Body of pancreas (tissue), 4 donors: ENCODE measurements at regions not wholly inside any gene's neighbourhood (a gene's known extent, or its start where the extent isn't known, plus 50 kb on each side); places are given as distances from the start of the nearest gene placed in this dataset.

ENCODE experiments used
- POLR2A ChIP-seq, 3 donors: fragments of 450-650 bp; IDR thresholded peaks; one replicate each; pipeline ENCODE4 v1.6.1; 2016; ENCODE audit warnings: antibody characterized with exemption in 3 of 3, mild to moderate bottlenecking in 2 of 3
- TF ChIP-seq, protein P1 (sequence below), 7 experiments: fragments of 450-650 bp in 4 of 7; fragments of 200-600 bp in 3 of 7; sonication (generic) in 3 of 7; IDR thresholded peaks; one replicate each; pipeline ENCODE4 v1.5.1; 2016 to 2019; ENCODE audit warnings: antibody characterized with exemption in 7 of 7

DNA sequence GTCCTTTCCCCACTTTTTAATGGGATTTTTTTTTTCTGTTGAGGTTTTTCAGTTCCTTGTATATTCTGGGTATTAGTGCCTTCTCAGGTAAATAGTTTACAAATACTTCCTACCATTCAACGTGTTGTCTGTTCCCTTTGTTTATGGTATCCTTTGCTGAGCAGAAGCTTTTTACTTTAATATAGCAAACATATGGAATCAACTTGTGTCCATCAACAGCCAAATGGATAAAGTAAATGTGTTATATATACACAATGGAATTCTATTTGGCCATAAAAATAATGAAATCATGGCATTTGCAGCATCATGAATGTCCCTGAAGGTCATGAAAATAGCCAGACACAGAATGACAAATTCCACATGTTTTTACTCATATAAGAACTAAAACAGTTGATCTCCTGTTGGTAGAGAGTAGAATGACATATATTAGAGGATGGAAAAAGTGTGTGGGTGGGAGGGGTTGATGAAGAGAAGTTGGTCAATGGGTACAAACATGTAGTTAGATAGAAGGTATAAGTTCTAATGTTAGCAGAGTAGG is 500.8 kb downstream of the SLITRK6 start:
- no peak for TF ChIP-seq POLR2A (IDR thresholded peaks at IDR 0.05)
- TF ChIP-seq, protein P1, sequence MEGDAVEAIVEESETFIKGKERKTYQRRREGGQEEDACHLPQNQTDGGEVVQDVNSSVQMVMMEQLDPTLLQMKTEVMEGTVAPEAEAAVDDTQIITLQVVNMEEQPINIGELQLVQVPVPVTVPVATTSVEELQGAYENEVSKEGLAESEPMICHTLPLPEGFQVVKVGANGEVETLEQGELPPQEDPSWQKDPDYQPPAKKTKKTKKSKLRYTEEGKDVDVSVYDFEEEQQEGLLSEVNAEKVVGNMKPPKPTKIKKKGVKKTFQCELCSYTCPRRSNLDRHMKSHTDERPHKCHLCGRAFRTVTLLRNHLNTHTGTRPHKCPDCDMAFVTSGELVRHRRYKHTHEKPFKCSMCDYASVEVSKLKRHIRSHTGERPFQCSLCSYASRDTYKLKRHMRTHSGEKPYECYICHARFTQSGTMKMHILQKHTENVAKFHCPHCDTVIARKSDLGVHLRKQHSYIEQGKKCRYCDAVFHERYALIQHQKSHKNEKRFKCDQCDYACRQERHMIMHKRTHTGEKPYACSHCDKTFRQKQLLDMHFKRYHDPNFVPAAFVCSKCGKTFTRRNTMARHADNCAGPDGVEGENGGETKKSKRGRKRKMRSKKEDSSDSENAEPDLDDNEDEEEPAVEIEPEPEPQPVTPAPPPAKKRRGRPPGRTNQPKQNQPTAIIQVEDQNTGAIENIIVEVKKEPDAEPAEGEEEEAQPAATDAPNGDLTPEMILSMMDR (IDR thresholded peaks at IDR 0.05) = no peak
